ENCODE measurements at regions not wholly inside any gene's neighbourhood (a gene's known extent, or its start where the extent isn't known, plus 50 kb on each side); places are given as distances from the start of the nearest gene placed in this dataset.

- 89% methylated on average over 2 of the region's 2 CpGs; no CpG with 5 or more reads in 1 of the 2 experiments for WGBS, 2 experiments (ENCODE audit: extremely low coverage in 1 of 2, insufficient coverage in 1 of 2, insufficient read length in 1 of 2, insufficient replicate concordance in 2 of 2, low coverage in 1 of 2, low lambda C conversion rate in 2 of 2, missing lambda C conversion rate in 1 of 2)
- H2BK120ac ChIP-seq (replicated peaks; ENCODE audit: low read depth, low read length), result no peak overlapping the region
- no peak overlapping the region for H3K56ac ChIP-seq (replicated peaks; ENCODE audit: insufficient read length, low read depth, low read length)
- H4K8ac ChIP-seq (ENCODE audit: extremely low read depth, insufficient read depth, low read length), result no peak overlapping the region
- no peak overlapping the region for H2BK5ac ChIP-seq (ENCODE audit: low read depth, low read length)
- no peak overlapping the region for H3K4me3 ChIP-seq (ENCODE audit: extremely low read depth in 1 of 4, insufficient read depth in 2 of 4, low read depth in 3 of 4, low read length in 4 of 4)
- H2BK20ac ChIP-seq (ENCODE audit: low read length), result no peak overlapping the region
- H3K36me3 ChIP-seq (ENCODE audit: control insufficient read depth in 2 of 4, insufficient read depth in 4 of 4, low read length in 3 of 4), result peaks cover 0 to 25% (median 10%) of the 10 kb centered on the region in 4 experiments; a peak in 6 of 8 replicates
- no peak overlapping the region for H4K5ac ChIP-seq (ENCODE audit: insufficient read length, low read depth, low read length)
- H2BK15ac ChIP-seq (ENCODE audit: low read length), result no peak overlapping the region
- H3K9ac ChIP-seq (replicated peaks in 1 of 4; ENCODE audit: extremely low read depth in 1 of 4, low read depth in 3 of 4, low read length in 3 of 4), result no peak overlapping the region
- H3K4me1 ChIP-seq (replicated peaks in 1 of 4; ENCODE audit: control insufficient read depth in 3 of 4, insufficient read depth in 4 of 4, low read length in 3 of 4), result peaks cover 0 to 2% (median 0%) of the 10 kb centered on the region in 4 experiments; a peak in 3 of 7 replicates
- no peaks in the 10 kb centered on the region for H4K20me1 ChIP-seq (replicated peaks in 1 of 2; ENCODE audit: control insufficient read depth in 1 of 2, insufficient read depth in 2 of 2, low read length in 2 of 2)
- no peak for FAIRE-seq
- H3K4ac ChIP-seq (replicated peaks; ENCODE audit: insufficient read length, low read depth, low read length), result no peak overlapping the region
- ChIA-PET CTCF (ENCODE audit: partially characterized antibody) (interaction anchor here (0.6 to 1.0 kb wide), 3 partner anchors 18 to 84 kb away, joined by 3 to 4 read pairs (median 3); no protein-coding TSS in a partner anchor), POLR2A (ENCODE audit: partially characterized antibody) (no interaction called here)
- H3K14ac ChIP-seq (ENCODE audit: insufficient read length), result no peak overlapping the region
- H2AFZ ChIP-seq (ENCODE audit: low read length), result no peak overlapping the region
- no peaks in the 10 kb centered on the region for H3K27me3 ChIP-seq (replicated peaks in 1 of 4; ENCODE audit: control insufficient read depth in 3 of 4, extremely low read depth in 1 of 4, insufficient read depth in 3 of 4, low read length in 3 of 4)
- no peak overlapping the region for H4K91ac ChIP-seq (replicated peaks; ENCODE audit: insufficient read length, low read length)
- H3K18ac ChIP-seq (ENCODE audit: extremely low read depth, low read length), result no peak overlapping the region
- H3K27ac ChIP-seq (ENCODE audit: low read depth, low read length), result no peak overlapping the region
- DNase-seq (ENCODE audit: low read depth in 1 of 2, low spot score in 2 of 2), result no peak
- H2BK12ac ChIP-seq (ENCODE audit: low read depth, low read length), result no peak overlapping the region
- no peak overlapping the region for H3K23ac ChIP-seq (ENCODE audit: insufficient read length)
- no peaks in the 10 kb centered on the region for H3K79me1 ChIP-seq (ENCODE audit: low read depth, low read length)
- no peak overlapping the region for H3K4me2 ChIP-seq (ENCODE audit: insufficient read depth in 1 of 2, low read depth in 2 of 2, low read length in 2 of 2)
- no peaks in the 10 kb centered on the region for H3K79me2 ChIP-seq (ENCODE audit: control insufficient read depth in 1 of 2, insufficient read depth in 2 of 2, low read length in 2 of 2)
- no peak overlapping the region for H2AK5ac ChIP-seq (ENCODE audit: low read depth, low read length)
- H3K23me2 ChIP-seq (ENCODE audit: low read depth, low read length), result no peaks in the 10 kb centered on the region
- peaks cover 4 to 10% of the 10 kb centered on the region in 2 experiments; a peak in 2 of 4 replicates for H3K9me3 ChIP-seq (ENCODE audit: insufficient read depth in 2 of 2, low read depth in 1 of 2, low read length in 1 of 2)
- TF ChIP-seq, protein P1, sequence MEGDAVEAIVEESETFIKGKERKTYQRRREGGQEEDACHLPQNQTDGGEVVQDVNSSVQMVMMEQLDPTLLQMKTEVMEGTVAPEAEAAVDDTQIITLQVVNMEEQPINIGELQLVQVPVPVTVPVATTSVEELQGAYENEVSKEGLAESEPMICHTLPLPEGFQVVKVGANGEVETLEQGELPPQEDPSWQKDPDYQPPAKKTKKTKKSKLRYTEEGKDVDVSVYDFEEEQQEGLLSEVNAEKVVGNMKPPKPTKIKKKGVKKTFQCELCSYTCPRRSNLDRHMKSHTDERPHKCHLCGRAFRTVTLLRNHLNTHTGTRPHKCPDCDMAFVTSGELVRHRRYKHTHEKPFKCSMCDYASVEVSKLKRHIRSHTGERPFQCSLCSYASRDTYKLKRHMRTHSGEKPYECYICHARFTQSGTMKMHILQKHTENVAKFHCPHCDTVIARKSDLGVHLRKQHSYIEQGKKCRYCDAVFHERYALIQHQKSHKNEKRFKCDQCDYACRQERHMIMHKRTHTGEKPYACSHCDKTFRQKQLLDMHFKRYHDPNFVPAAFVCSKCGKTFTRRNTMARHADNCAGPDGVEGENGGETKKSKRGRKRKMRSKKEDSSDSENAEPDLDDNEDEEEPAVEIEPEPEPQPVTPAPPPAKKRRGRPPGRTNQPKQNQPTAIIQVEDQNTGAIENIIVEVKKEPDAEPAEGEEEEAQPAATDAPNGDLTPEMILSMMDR (IDR thresholded peaks at IDR 0.05; ENCODE audit: control extremely low read depth in 1 of 3, insufficient read depth in 1 of 3, low read depth in 1 of 3, low read length in 3 of 3), result no peak
- TF ChIP-seq GTF2F1 (IDR thresholded peaks at IDR 0.05; ENCODE audit: borderline replicate concordance, low read depth, low read length), result no peak
- TF ChIP-seq NRF1 (IDR thresholded peaks at IDR 0.05; ENCODE audit: low read depth, low read length), result no peak
- TF ChIP-seq, protein P2, sequence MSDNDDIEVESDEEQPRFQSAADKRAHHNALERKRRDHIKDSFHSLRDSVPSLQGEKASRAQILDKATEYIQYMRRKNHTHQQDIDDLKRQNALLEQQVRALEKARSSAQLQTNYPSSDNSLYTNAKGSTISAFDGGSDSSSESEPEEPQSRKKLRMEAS (IDR thresholded peaks at IDR 0.05), result no peak
- no peak for TF ChIP-seq KDM4A (IDR thresholded peaks at IDR 0.05; ENCODE audit: low read depth, low read length, severe bottlenecking)
- TF ChIP-seq CEBPB (IDR thresholded peaks at IDR 0.05; ENCODE audit: low read depth, low read length), result no peak
- no peak for TF ChIP-seq JUND (IDR thresholded peaks at IDR 0.05; ENCODE audit: low read length)
- no peak for TF ChIP-seq KDM5A (IDR thresholded peaks at IDR 0.05; ENCODE audit: low read length)
- TF ChIP-seq BRCA1 (IDR thresholded peaks at IDR 0.05; ENCODE audit: low read depth, low read length), result no peak
- no peak for TF ChIP-seq ASH2L (IDR thresholded peaks at IDR 0.05; ENCODE audit: low read length)
- no peak for TF ChIP-seq SP2 (IDR thresholded peaks at IDR 0.05; ENCODE audit: low read length)
- TF ChIP-seq EP300 (IDR thresholded peaks at IDR 0.05; ENCODE audit: borderline replicate concordance in 1 of 2, low read depth in 2 of 2, low read length in 2 of 2), result no peak
These were observed 67.1 kb downstream of the BLTP3B start for GRCh38 chr12:100075598-100075997.
